ENCODE measurements at regions not wholly inside any gene's neighbourhood (a gene's known extent, or its start where the extent isn't known, plus 50 kb on each side); places are given as distances from the start of the nearest gene placed in this dataset.

GRCh38 chr14:98608071-98609060, 663.6 kb downstream of the BCL11B start:
- no peak for DNase-seq

GRCh38 chr14:98612434-98613200, 659.4 kb downstream of the BCL11B start:
- DNase-seq: no peak

DNA sequence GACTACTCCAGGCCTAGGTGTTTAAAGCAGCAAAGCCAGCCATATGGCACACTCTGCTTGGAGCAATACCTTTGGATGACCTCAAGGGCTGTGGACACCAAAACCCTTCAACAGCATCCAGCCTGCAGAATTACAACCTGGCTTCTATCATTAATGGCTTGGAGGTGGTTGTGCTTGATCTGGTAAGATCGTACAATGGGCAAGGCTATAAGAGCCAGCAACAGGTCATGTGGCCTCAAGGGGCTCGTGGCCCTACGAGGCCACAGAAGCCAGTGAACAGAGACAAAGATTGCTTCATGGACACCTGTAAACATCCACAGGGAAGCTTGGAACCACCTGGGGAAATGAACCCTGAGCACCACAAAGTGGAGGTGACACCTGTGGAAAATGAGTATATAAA, 657.3 kb downstream of the BCL11B start:
- no peak for DNase-seq

DNA sequence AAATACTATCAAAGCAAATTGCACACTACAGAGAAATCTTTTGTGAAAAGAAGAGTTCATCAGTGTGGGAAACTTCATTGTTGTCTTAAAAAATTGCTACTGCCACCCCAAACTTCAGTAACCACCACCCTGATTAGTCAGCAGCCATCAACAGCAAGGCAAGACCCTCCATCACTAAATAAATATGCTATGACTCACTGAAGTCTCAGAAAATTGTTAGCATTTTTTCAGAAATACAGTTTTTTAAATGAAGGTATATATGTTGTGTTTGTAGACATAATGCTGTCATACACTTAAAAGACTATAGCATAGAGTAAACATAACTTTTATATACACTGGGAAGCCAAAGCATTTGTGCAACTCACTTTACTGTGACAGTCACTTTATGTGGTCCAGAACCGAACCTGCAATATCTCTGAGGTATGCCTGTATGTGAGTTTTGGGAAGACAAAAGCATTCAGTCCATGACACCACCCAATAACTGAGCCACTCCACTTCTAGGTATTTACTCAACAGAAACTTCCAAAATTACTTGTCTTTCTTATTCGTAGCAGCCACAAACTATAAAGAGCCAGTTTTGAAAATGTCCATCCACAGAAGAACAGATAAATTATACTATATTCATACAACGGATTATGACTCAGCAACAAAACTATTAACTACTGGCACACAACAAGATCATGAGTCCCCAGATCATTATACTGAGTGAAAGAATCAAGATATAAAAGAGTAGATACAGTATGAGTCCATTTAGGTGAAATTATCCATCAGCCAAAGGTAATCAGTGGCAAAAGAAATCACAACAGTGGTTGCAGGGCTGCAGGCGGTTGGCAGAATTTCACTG, 649.6 kb downstream of the BCL11B start:
- DNase-seq: no peak

GRCh38 chr14:98623788-98624415, 648.1 kb downstream of the BCL11B start:
- no peak for DNase-seq

GRCh38 chr14:98633380-98633779, 638.6 kb downstream of the BCL11B start:
- no peak for DNase-seq

DNA sequence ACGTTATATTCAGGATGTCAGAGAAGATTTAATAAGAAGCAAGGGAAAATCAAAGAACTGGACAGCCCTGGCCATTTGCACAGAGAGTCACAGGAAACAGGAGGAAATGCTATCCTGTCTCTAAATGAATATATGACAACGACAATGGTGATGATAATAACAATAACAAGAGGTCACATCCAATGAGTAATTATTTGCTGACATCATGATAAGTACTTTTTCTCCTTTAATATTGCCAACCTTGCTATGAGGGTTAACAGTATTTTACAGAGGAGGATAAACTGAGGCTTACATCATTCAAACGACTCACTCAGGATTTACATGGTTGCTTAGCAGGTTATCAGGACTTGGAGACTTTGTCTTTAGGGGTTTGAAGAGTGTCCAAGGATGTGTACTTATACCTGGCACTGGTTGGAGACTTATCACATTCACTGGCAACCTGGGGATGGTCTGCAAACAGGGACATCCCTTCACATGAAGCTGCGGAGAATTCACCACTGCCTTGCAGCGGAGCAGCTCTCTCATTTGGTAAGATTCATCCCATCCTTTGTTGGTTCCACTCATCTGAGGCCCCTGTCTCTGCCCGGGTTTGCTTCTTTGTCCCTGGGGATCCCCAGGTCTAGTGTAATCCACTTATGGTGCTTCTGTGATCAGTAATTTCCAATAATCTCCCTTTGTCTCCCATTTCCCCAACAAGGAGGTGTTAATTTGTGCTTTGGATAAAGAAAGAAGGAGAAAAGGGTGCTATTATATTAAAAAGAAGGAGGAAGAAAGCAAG, 637.8 kb downstream of the BCL11B start:
- DNase-seq: no peak

- DNase-seq: no peak
Observed at GRCh38 chr14:98638366-98638765, 633.6 kb downstream of the BCL11B start.

- no peak for DNase-seq
Observed at GRCh38 chr14:98647754-98648153, 624.2 kb downstream of the BCL11B start.

- DNase-seq: no peak
Observed at GRCh38 chr14:98651037-98651436, 621.0 kb downstream of the BCL11B start.

- no peak for DNase-seq
Observed at GRCh38 chr14:98665007-98665406, 607.0 kb downstream of the BCL11B start.

GRCh38 chr14:98666545-98666944, 605.5 kb downstream of the BCL11B start:
- DNase-seq: no peak

DNA sequence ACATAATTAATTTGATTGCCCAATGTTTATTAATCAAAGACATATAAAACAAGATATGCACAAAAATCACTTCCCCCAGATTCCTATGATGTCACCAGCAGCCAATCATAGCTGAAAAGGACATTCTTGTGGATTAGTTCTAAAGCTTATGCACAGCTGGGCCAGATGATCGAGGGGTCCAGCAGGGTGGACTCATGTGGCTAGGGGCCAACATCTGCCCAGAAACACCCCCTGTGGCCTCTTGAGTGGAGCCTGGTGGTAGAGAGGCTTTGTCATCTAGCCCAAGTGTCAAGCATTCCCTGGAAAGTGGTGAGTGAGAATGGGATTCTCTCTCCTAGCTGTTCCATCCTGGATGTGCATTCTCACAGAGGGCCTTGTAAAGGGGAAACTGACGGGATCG, 590.0 kb downstream of the BCL11B start:
- no peak for DNase-seq

DNA sequence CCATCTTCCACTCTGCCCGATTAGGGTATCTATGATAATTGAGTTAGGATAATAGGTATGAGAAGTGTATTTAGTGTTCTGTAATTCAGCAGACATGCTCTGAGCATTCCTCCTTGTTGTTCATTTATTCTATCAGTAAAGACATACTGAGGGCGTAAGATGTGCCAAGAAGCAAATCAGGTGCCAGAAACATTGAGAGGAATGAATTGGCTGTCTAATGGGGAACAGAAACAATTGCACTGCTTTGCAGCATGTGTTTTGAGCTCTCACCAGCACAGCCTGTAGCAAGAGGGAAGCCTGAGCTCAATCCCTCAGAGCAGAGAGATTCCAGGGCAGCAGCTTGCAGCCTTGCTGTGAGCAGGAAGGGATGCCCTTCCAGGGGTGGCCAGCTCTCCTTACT, 589.3 kb downstream of the BCL11B start:
- no peak for DNase-seq

- DNase-seq: no peak
Observed at GRCh38 chr14:98684468-98684867, 587.5 kb downstream of the BCL11B start.

GRCh38 chr14:98685725-98686124, 586.3 kb downstream of the BCL11B start:
- no peak for DNase-seq

- no peak for DNase-seq
Observed at GRCh38 chr14:98688446-98688845, 583.6 kb downstream of the BCL11B start.

GRCh38 chr14:98689951-98690350, 582.0 kb downstream of the BCL11B start:
- no peak for DNase-seq

DNA sequence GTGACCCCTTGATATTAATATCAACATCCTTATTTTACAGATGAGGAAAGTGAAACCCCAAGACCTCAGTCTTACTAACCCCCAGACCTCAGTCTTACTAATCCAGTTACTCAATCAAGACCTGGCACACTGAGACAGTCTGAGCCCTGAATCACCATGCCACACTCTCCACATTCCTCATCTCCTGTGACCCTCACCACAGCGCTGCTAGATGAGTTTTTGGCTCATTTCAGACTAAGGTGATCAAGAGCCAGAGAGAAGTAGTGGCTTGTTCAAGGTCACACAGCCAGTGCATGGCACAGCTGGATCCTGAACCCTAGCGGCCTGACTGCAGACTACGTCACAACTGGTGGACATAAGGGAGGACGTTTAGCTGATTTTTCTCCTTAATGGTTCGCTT, 579.2 kb downstream of the BCL11B start:
- DNase-seq: no peak

- no peak for DNase-seq
Observed at GRCh38 chr14:98694541-98694940, 577.5 kb downstream of the BCL11B start.

DNA sequence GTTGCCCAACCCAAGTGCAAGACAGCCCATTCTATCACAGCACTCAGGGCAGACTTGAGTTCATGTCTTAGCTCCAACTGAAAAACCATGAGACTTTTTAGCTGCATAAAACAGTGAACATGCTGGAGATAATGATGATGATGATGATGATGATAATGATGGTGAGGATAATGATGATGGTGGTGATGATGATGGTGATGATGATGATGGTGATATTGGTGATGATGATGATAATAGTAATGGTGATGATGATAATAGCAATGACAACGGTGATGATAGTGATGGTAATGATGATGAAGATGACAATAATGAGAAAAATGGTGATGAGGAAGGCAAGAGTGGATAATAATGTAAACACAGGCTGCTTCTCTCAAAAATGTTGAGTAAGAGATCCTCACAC, 576.2 kb downstream of the BCL11B start:
- no peak for DNase-seq

- DNase-seq: no peak
Observed at GRCh38 chr14:98698341-98698740, 573.7 kb downstream of the BCL11B start.
